Neural progenitor cell (in vitro differentiated cells): ENCODE measurements at regions not wholly inside any gene's neighbourhood (a gene's known extent, or its start where the extent isn't known, plus 50 kb on each side); places are given as distances from the start of the nearest gene placed in this dataset.

Source experiments
- DNase-seq: peaks from one replicate; pipeline ENCODE4 v3.0.0-alpha.2; 2016; ENCODE audit warnings: low spot score
- H2AFZ ChIP-seq: fragments of 200-600 bp; sonication (generic); replicated peaks from 2 replicates; pipeline ENCODE4 v1.6.1; 2016; ENCODE audit warnings: antibody characterized with exemption
- H3F3A ChIP-seq: fragments of 200-600 bp; sonication (generic); 2 replicates; pipeline ENCODE4 v1.6.1; 2016; ENCODE audit warnings: antibody characterized with exemption, low read depth
- H3K27ac ChIP-seq: fragments of 200-600 bp; sonication (generic); 2 replicates; pipeline ENCODE4 v1.5.1; 2016; ENCODE audit warnings: mild to moderate bottlenecking
- H3K27me3 ChIP-seq: fragments of 200-600 bp; sonication (generic); 2 replicates; pipeline ENCODE4 v1.6.1; 2016; ENCODE audit warnings: mild to moderate bottlenecking, moderate library complexity
- H3K36me3 ChIP-seq: fragments of 200-600 bp; sonication (generic); 2 replicates; pipeline ENCODE4 v1.5.1; 2016
- H3K4me1 ChIP-seq: fragments of 200-600 bp; sonication (generic); 2 replicates; pipeline ENCODE4 v1.6.1; 2016; ENCODE audit warnings: mixed run types
- H3K4me2 ChIP-seq: fragments of 200-600 bp; sonication (generic); 2 replicates; pipeline ENCODE4 v1.6.1; 2016
- H3K4me3 ChIP-seq: fragments of 200-600 bp; sonication (generic); 2 replicates; pipeline ENCODE4 v1.5.1; 2016
- H3K79me2 ChIP-seq: fragments of 200-600 bp; sonication (generic); 2 replicates; pipeline ENCODE4 v1.6.1; 2016; ENCODE audit warnings: low read depth
- H3K9ac ChIP-seq: fragments of 200-600 bp; sonication (generic); 2 replicates; pipeline ENCODE4 v1.6.1; 2016
- H3K9me3 ChIP-seq: fragments of 200-600 bp; sonication (generic); 2 replicates; pipeline ENCODE4 v1.5.1; 2016; ENCODE audit warnings: low read depth
- H4K20me1 ChIP-seq: fragments of 200-600 bp; sonication (generic); 2 replicates; pipeline ENCODE4 v1.6.1; 2016; ENCODE audit warnings: low read depth
- H3K27ac Mint-ChIP-seq: 3 replicates; pipeline ENCODE4 v1.8.0; 2021; ENCODE audit warnings: mixed read lengths
- H3K27me3 Mint-ChIP-seq: 2 replicates; pipeline ENCODE4 v1.8.0; 2022; ENCODE audit warnings: low read depth, mild to moderate bottlenecking, inconsistent platforms, moderate library complexity, mixed read lengths; ENCODE audit not compliant: insufficient read depth
- H3K36me3 Mint-ChIP-seq: 3 replicates; pipeline ENCODE4 v1.8.0; 2021; ENCODE audit warnings: mixed read lengths
- H3K4me1 Mint-ChIP-seq: 3 replicates; pipeline ENCODE4 v1.8.0; 2021; ENCODE audit warnings: mixed read lengths
- H3K4me3 Mint-ChIP-seq: 3 replicates; pipeline ENCODE4 v1.8.0; 2021; ENCODE audit warnings: mild to moderate bottlenecking, moderate library complexity, mixed read lengths
- H3K9me3 Mint-ChIP-seq: 3 replicates; pipeline ENCODE4 v1.8.0; 2020; ENCODE audit warnings: mixed read lengths
- CTCF ChIP-seq: fragments of 200-600 bp; sonication (generic); IDR thresholded peaks from 2 replicates; pipeline ENCODE4 v1.5.1; 2017; ENCODE audit warnings: antibody characterized with exemption, mild to moderate bottlenecking
- EZH2 ChIP-seq: fragments of 200-600 bp; sonication (generic); IDR thresholded peaks from 2 replicates; pipeline ENCODE4 v1.6.1; 2017; ENCODE audit warnings: antibody characterized with exemption, mild to moderate bottlenecking, moderate library complexity
- EZH2phosphoT487 ChIP-seq: fragments of 200-600 bp; sonication (generic); IDR thresholded peaks from 2 replicates; pipeline ENCODE4 v1.6.1; 2017; ENCODE audit warnings: antibody characterized with exemption

GRCh38 chr21:41076064-41076463 is 91.9 kb upstream of the BACE2 start:
- Mint-ChIP-seq H3K9me3 (peaks cover 5% of the 10 kb centered on the region), H3K36me3 (no peaks in the 10 kb centered on the region), H3K4me1 (no peaks in the 10 kb centered on the region), H3K27me3 (peaks cover 7% of the 10 kb centered on the region), H3K27ac (no peak overlapping the region), H3K4me3 (no peak overlapping the region)
- no peaks in the 10 kb centered on the region for H3F3A ChIP-seq
- H3K4me1 ChIP-seq, result peaks cover 3% of the 10 kb centered on the region
- H3K4me2 ChIP-seq, result no peak overlapping the region
- H3K4me3 ChIP-seq, result no peak overlapping the region
- TF ChIP-seq EZH2 (no peak), CTCF (no peak), EZH2phosphoT487 (no peak)
- H4K20me1 ChIP-seq, result no peaks in the 10 kb centered on the region
- no peak for DNase-seq
- H3K79me2 ChIP-seq, result no peaks in the 10 kb centered on the region
- H3K27me3 ChIP-seq, result no peaks in the 10 kb centered on the region
- no peak overlapping the region for H2AFZ ChIP-seq
- no peaks in the 10 kb centered on the region for H3K9me3 ChIP-seq
- no peak overlapping the region for H3K9ac ChIP-seq
- no peak overlapping the region for H3K27ac ChIP-seq
- H3K36me3 ChIP-seq, result no peaks in the 10 kb centered on the region

GRCh38 chr21:41079159-41079558 is 88.8 kb upstream of the BACE2 start:
- H3K4me2 ChIP-seq, result no peak overlapping the region
- Mint-ChIP-seq H3K36me3 (no peaks in the 10 kb centered on the region), H3K27ac (no peak overlapping the region), H3K9me3 (peaks cover 7% of the 10 kb centered on the region), H3K27me3 (peaks cover 3% of the 10 kb centered on the region), H3K4me1 (peaks cover 9% of the 10 kb centered on the region), H3K4me3 (no peak overlapping the region)
- no peaks in the 10 kb centered on the region for H3K79me2 ChIP-seq
- no peaks in the 10 kb centered on the region for H3K36me3 ChIP-seq
- H3K4me3 ChIP-seq, result no peak overlapping the region
- no peaks in the 10 kb centered on the region for H3K4me1 ChIP-seq
- TF ChIP-seq CTCF, result no peak
- TF ChIP-seq EZH2, result no peak
- TF ChIP-seq EZH2phosphoT487, result no peak
- H3K27ac ChIP-seq, result no peak overlapping the region
- no peaks in the 10 kb centered on the region for H3F3A ChIP-seq
- H4K20me1 ChIP-seq, result no peaks in the 10 kb centered on the region
- DNase-seq, result no peak
- H3K9ac ChIP-seq, result no peak overlapping the region
- H3K27me3 ChIP-seq, result no peaks in the 10 kb centered on the region
- no peaks in the 10 kb centered on the region for H3K9me3 ChIP-seq
- H2AFZ ChIP-seq, result no peak overlapping the region

- Histone ChIP-seq H3K79me2 (no peaks in the 10 kb centered on the region), H3K27ac (no peak overlapping the region), H3K36me3 (no peaks in the 10 kb centered on the region), H3K4me3 (no peak overlapping the region), H3K4me1 (no peaks in the 10 kb centered on the region), H3K27me3 (no peaks in the 10 kb centered on the region), H3F3A (no peaks in the 10 kb centered on the region), H3K9me3 (no peaks in the 10 kb centered on the region), H4K20me1 (no peaks in the 10 kb centered on the region), H2AFZ (no peak overlapping the region), H3K4me2 (no peak overlapping the region), H3K9ac (no peak overlapping the region)
- no peak overlapping the region for H3K27ac Mint-ChIP-seq
- H3K9me3 Mint-ChIP-seq, result peaks cover 7% of the 10 kb centered on the region
- no peak for DNase-seq
- peaks cover 9% of the 10 kb centered on the region for H3K4me1 Mint-ChIP-seq
- no peaks in the 10 kb centered on the region for H3K36me3 Mint-ChIP-seq
- no peak for TF ChIP-seq EZH2
- no peak for TF ChIP-seq CTCF
- TF ChIP-seq EZH2phosphoT487, result no peak
- no peak overlapping the region for H3K4me3 Mint-ChIP-seq
- H3K27me3 Mint-ChIP-seq, result peaks cover 3% of the 10 kb centered on the region
Observed at GRCh38 chr21:41080485-41081121, 87.4 kb upstream of the BACE2 start.
